GM23248 (cell line): ENCODE measurements at regions not wholly inside any gene's neighbourhood (a gene's known extent, or its start where the extent isn't known, plus 50 kb on each side); places are given as distances from the start of the nearest gene placed in this dataset.

Experiments used
- DNase-seq: peaks from one replicate; pipeline ENCODE4 v3.0.0-alpha.2; 2015
- H2AFZ ChIP-seq: fragments of 200-600 bp; sonication (generic); 2 replicates; pipeline ENCODE4 v1.6.1; 2016; ENCODE audit warnings: antibody characterized with exemption
- H3F3A ChIP-seq: fragments of 200-600 bp; sonication (generic); 2 replicates; pipeline ENCODE4 v1.6.1; 2016; ENCODE audit warnings: mild to moderate bottlenecking, antibody characterized with exemption, mixed run types; ENCODE audit not compliant: insufficient read depth
- H3K27ac ChIP-seq: fragments of 200-600 bp; sonication (generic); 2 replicates; pipeline ENCODE4 v1.5.1; 2016; ENCODE audit warnings: mild to moderate bottlenecking
- H3K27me3 ChIP-seq: fragments of 200-600 bp; sonication (generic); replicated peaks from 2 replicates; pipeline ENCODE4 v1.6.1; 2016; ENCODE audit warnings: mild to moderate bottlenecking; ENCODE audit not compliant: insufficient read depth
- H3K36me3 ChIP-seq: fragments of 200-600 bp; sonication (generic); 2 replicates; pipeline ENCODE4 v1.6.1; 2016; ENCODE audit warnings: low read depth, mild to moderate bottlenecking
- H3K4me1 ChIP-seq: fragments of 200-600 bp; sonication (generic); 2 replicates; pipeline ENCODE4 v1.6.1; 2016; ENCODE audit warnings: mild to moderate bottlenecking; ENCODE audit not compliant: insufficient read depth
- H3K4me2 ChIP-seq: fragments of 200-600 bp; sonication (generic); one replicate; pipeline ENCODE4 v1.6.1; 2016; ENCODE audit warnings: mild to moderate bottlenecking; ENCODE audit not compliant: unreplicated experiment
- H3K4me3 ChIP-seq: fragments of 200-600 bp; sonication (generic); 2 replicates; pipeline ENCODE4 v1.5.1; 2016; ENCODE audit warnings: mild to moderate bottlenecking
- H3K79me2 ChIP-seq: fragments of 200-600 bp; sonication (generic); 2 replicates; pipeline ENCODE4 v1.6.1; 2016; ENCODE audit warnings: mild to moderate bottlenecking; ENCODE audit not compliant: insufficient read depth
- H3K9ac ChIP-seq: fragments of 200-600 bp; sonication (generic); 2 replicates; pipeline ENCODE4 v1.6.1; 2016; ENCODE audit warnings: mild to moderate bottlenecking
- H3K9me2 ChIP-seq: fragments of 200-600 bp; sonication (generic); 2 replicates; pipeline ENCODE4 v1.6.1; 2016; ENCODE audit warnings: mixed run types, mild to moderate bottlenecking, moderate library complexity; ENCODE audit not compliant: insufficient read depth
- H3K9me3 ChIP-seq: fragments of 200-600 bp; sonication (generic); one replicate; pipeline ENCODE4 v1.6.1; 2017; ENCODE audit warnings: low read depth
- H4K20me1 ChIP-seq: fragments of 200-600 bp; sonication (generic); 2 replicates; pipeline ENCODE4 v1.6.0; 2016; ENCODE audit not compliant: insufficient read depth
- EZH2 ChIP-seq: fragments of 200-600 bp; sonication (generic); IDR thresholded peaks from 2 replicates; pipeline ENCODE4 v1.6.1; 2018; ENCODE audit warnings: antibody characterized with exemption, mild to moderate bottlenecking; ENCODE audit not compliant: insufficient read depth, poor library complexity, severe bottlenecking
- EZH2phosphoT487 ChIP-seq: fragments of 200-600 bp; sonication (generic); IDR thresholded peaks from 2 replicates; pipeline ENCODE4 v1.6.1; 2018; ENCODE audit warnings: antibody characterized with exemption, moderate library complexity, mild to moderate bottlenecking, low read depth; ENCODE audit not compliant: insufficient read depth
- WGBS, 2 experiments: methylation state at CpG; one replicate each; pipeline ENCODE4 v1.1.6; 2015 to 2017; ENCODE audit warnings: low lambda C conversion rate in 2 of 2, low coverage in 1 of 2; ENCODE audit errors: missing lambda C conversion rate in 2 of 2; 5-methylcytosine and 5-hydroxymethylcytosine counted together
- in situ Hi-C: fragments of 300-500 bp; cut with MboI; formaldehyde crosslinking; loops from 2 replicates; pipeline ENCODE4 v1.15.0; 2020

DNA sequence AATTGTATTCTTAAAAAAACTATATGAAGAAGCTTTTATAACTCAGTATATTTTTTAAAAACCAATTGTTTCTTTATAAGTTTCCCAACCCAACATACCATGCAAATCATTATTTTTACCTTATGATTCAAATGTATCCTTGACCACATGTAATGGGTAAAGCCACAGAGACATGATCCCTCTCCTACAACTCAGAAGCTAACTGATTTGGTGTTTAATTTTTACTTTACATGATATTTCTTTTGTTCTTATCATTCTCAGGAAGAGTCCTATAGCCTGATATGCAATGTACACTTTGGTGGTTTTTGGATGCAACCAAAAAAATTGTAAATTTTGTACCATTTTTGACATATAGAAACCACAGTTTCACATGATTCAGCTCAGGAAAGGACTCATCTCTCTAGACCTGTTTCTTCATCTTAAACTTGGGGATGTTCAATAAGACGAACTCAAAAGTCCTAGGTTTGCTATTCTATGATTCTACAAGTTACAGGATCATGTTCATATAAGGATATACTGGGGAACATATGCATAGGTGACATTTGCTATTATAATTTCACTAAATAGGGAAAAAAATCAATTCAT is 85.2 kb upstream of the RBBP8 start:
- Histone ChIP-seq H3K27me3 (no peaks in the 10 kb centered on the region), H3K36me3 (no peaks in the 10 kb centered on the region), H3K9ac (no peak overlapping the region), H3K9me2 (no peaks in the 10 kb centered on the region), H3K4me3 (no peak overlapping the region), H3K79me2 (no peaks in the 10 kb centered on the region), H2AFZ (no peak overlapping the region), H3K9me3 (no peaks in the 10 kb centered on the region), H4K20me1 (no peaks in the 10 kb centered on the region), H3K27ac (peak overlapping the region; percentile 19), H3K4me1 (peaks cover 49% of the 10 kb centered on the region), H3K4me2 (peak overlapping the region; percentile 54), H3F3A (peaks cover 36% of the 10 kb centered on the region)
- 67 to 73% methylated on average over 1 of the region's 1 CpG for WGBS, 2 experiments
- TF ChIP-seq EZH2: no peak
- no peak for TF ChIP-seq EZH2phosphoT487
- in situ Hi-C loops: no loop called here
- peak; percentile 52 for DNase-seq

DNA sequence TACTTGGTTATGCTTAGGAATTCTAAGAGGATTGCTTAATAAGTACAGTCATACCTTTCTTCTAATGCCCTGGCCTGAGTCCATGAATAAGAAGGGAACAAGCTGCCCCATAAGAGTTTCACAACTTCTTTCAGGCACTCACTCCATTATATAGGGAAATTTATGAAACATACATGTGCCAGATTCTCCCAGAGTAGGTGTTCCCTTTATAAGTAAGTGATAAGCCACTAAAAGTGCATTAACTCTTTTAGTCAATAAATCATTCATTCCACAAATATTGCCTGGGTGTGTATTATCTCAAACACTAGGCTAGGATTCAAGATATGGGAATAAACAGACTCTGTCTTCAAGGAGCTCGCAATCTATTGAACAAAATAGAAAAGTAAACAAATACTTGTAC is 84.5 kb upstream of the RBBP8 start:
- H3K27me3 ChIP-seq: no peaks in the 10 kb centered on the region
- H3K4me1 ChIP-seq: peaks cover 48% of the 10 kb centered on the region
- no peak overlapping the region for H2AFZ ChIP-seq
- no peaks in the 10 kb centered on the region for H3K9me3 ChIP-seq
- no peaks in the 10 kb centered on the region for H3K36me3 ChIP-seq
- no peaks in the 10 kb centered on the region for H3K9me2 ChIP-seq
- H3K4me2 ChIP-seq: peak overlapping the region; percentile 54
- WGBS, 2 experiments: 98 to 100% methylated on average over 1 of the region's 1 CpG
- no peak overlapping the region for H3K4me3 ChIP-seq
- no peaks in the 10 kb centered on the region for H3K79me2 ChIP-seq
- in situ Hi-C loops: no loop called here
- TF ChIP-seq EZH2 (no peak), EZH2phosphoT487 (no peak)
- H3K27ac ChIP-seq: 0 out of 2 replicates have a peak overlapping the region, but pooled peaks have one; percentile 19
- no peak overlapping the region for H3K9ac ChIP-seq
- H4K20me1 ChIP-seq: no peaks in the 10 kb centered on the region
- peak; percentile 96 for DNase-seq
- H3F3A ChIP-seq: peaks cover 36% of the 10 kb centered on the region

DNA sequence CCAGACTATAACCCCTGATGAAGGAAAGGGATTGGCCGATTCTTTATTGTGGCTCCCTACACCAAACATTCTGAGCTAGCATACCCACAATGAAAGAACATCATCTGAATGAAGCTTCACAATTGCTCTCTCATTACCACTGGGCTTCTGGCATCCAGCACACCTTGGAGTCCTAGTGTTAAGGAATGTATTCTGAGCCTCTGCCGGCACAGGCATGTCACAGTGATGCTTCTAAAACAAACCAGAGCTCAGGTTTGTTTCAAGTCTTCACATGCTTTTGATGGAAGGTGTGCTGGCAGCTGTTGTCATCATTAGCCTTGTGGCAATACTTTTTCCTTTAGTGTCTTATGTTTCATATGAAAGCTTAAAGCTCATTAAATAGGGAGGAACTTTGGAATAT is 76.3 kb upstream of the RBBP8 start:
- in situ Hi-C loops: no loop called here
- H3K9ac ChIP-seq: no peak overlapping the region
- H2AFZ ChIP-seq: no peak overlapping the region
- H3K4me2 ChIP-seq: no peak overlapping the region
- no peaks in the 10 kb centered on the region for H4K20me1 ChIP-seq
- no peaks in the 10 kb centered on the region for H3K36me3 ChIP-seq
- TF ChIP-seq EZH2phosphoT487 (no peak), EZH2 (no peak)
- H3K27ac ChIP-seq: no peak overlapping the region
- H3K9me2 ChIP-seq: no peaks in the 10 kb centered on the region
- H3K79me2 ChIP-seq: no peaks in the 10 kb centered on the region
- H3K27me3 ChIP-seq: no peaks in the 10 kb centered on the region
- DNase-seq: no peak
- no peaks in the 10 kb centered on the region for H3F3A ChIP-seq
- no peaks in the 10 kb centered on the region for H3K4me1 ChIP-seq
- H3K4me3 ChIP-seq: no peak overlapping the region
- 51 to 64% methylated on average over 2 of the region's 2 CpGs for WGBS, 2 experiments
- no peaks in the 10 kb centered on the region for H3K9me3 ChIP-seq

DNA sequence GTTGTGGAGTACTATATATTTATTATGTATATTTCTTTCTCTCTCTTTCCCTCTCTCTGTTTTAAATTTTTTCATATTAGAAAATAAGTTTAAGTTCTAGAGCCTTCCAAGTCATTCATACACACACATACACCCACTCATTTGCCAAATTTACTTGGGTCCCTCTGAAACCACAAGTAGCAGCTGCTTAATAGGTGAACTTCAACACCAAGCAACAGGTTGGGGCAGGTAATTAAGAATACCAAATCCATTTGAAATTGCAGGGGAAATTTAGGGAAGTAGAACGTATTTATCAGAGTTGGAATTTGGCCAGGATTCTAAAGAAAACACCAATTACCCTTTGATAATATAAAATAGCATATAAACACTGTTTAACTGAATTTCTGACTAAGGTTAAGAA is 75.0 kb upstream of the RBBP8 start:
- in situ Hi-C loops: no loop called here
- H3K27me3 ChIP-seq: peaks cover 9% of the 10 kb centered on the region

More for the DNA sequence above, 75.0 kb upstream of the RBBP8 start:
- no peaks in the 10 kb centered on the region for H3K79me2 ChIP-seq
- H3K27ac ChIP-seq: no peak overlapping the region
- no peak overlapping the region for H3K4me2 ChIP-seq
- no peaks in the 10 kb centered on the region for H3K9me2 ChIP-seq
- no peaks in the 10 kb centered on the region for H3F3A ChIP-seq
- H2AFZ ChIP-seq: no peak overlapping the region
- 14 to 16% methylated on average over 1 of the region's 1 CpG for WGBS, 2 experiments
- no peaks in the 10 kb centered on the region for H3K4me1 ChIP-seq
- no peaks in the 10 kb centered on the region for H4K20me1 ChIP-seq
- TF ChIP-seq EZH2phosphoT487 (no peak), EZH2 (no peak)
- H3K36me3 ChIP-seq: no peaks in the 10 kb centered on the region
- no peak overlapping the region for H3K4me3 ChIP-seq
- no peaks in the 10 kb centered on the region for H3K9me3 ChIP-seq
- no peak for DNase-seq
- no peak overlapping the region for H3K9ac ChIP-seq
